ENCODE measurements at regions not wholly inside any gene's neighbourhood (a gene's known extent, or its start where the extent isn't known, plus 50 kb on each side); places are given as distances from the start of the nearest gene placed in this dataset.

- H3K27me3 Mint-ChIP-seq (ENCODE audit: low read depth, unreplicated experiment), result peaks cover 4% of the 10 kb centered on the region
- H3K79me2 ChIP-seq (ENCODE audit: insufficient read depth, low read length), result no peaks in the 10 kb centered on the region
- no peak overlapping the region for H3K4me2 ChIP-seq (ENCODE audit: low read length)
- no peak overlapping the region for H3K27ac Mint-ChIP-seq (ENCODE audit: unreplicated experiment)
- no peaks in the 10 kb centered on the region for H3K27me3 ChIP-seq (ENCODE audit: insufficient read depth, low read length)
- H3K4me3 ChIP-seq (ENCODE audit: insufficient read depth, low read depth, low read length), result no peak overlapping the region
- H3K9me3 Mint-ChIP-seq (ENCODE audit: unreplicated experiment), result no peaks in the 10 kb centered on the region
- H3K9ac ChIP-seq (ENCODE audit: low read length), result no peak overlapping the region
- H3K4me3 Mint-ChIP-seq (ENCODE audit: unreplicated experiment), result no peak overlapping the region
- no peaks in the 10 kb centered on the region for H3K36me3 Mint-ChIP-seq (ENCODE audit: low read depth, unreplicated experiment)
- no peaks in the 10 kb centered on the region for H3K36me3 ChIP-seq (ENCODE audit: insufficient read depth, low read length)
- DNase-seq (ENCODE audit: low read depth) (no peak), FAIRE-seq (no peak)
- H3K9me3 ChIP-seq (ENCODE audit: insufficient read depth, low read depth, low read length), result no peaks in the 10 kb centered on the region
- H3K27ac ChIP-seq (ENCODE audit: low read depth, low read length), result no peak overlapping the region
- H2AFZ ChIP-seq (ENCODE audit: low read depth, low read length), result no peak overlapping the region
- H3K4me1 ChIP-seq (ENCODE audit: insufficient read depth, low read length), result peaks cover 4% of the 10 kb centered on the region
- H4K20me1 ChIP-seq (ENCODE audit: insufficient read depth, low read length), result no peaks in the 10 kb centered on the region
- peaks cover 6% of the 10 kb centered on the region for H3K4me1 Mint-ChIP-seq (ENCODE audit: low read depth, unreplicated experiment)
- TF ChIP-seq, protein P1, sequence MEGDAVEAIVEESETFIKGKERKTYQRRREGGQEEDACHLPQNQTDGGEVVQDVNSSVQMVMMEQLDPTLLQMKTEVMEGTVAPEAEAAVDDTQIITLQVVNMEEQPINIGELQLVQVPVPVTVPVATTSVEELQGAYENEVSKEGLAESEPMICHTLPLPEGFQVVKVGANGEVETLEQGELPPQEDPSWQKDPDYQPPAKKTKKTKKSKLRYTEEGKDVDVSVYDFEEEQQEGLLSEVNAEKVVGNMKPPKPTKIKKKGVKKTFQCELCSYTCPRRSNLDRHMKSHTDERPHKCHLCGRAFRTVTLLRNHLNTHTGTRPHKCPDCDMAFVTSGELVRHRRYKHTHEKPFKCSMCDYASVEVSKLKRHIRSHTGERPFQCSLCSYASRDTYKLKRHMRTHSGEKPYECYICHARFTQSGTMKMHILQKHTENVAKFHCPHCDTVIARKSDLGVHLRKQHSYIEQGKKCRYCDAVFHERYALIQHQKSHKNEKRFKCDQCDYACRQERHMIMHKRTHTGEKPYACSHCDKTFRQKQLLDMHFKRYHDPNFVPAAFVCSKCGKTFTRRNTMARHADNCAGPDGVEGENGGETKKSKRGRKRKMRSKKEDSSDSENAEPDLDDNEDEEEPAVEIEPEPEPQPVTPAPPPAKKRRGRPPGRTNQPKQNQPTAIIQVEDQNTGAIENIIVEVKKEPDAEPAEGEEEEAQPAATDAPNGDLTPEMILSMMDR (IDR thresholded peaks at IDR 0.05; ENCODE audit: insufficient read depth, low read depth, low read length), result no peak
- no peak for TF ChIP-seq EZH2 (IDR thresholded peaks at IDR 0.05; ENCODE audit: insufficient read depth, low read length)
Measured at GRCh38 chr1:58839846-58840835, 56.3 kb upstream of the JUN start.

GRCh38 chr1:58841455-58841854 lies 57.6 kb upstream of the JUN start:
- no peak overlapping the region for H3K9ac ChIP-seq (ENCODE audit: low read length)
- H3K36me3 Mint-ChIP-seq (ENCODE audit: low read depth, unreplicated experiment), result no peaks in the 10 kb centered on the region
- H3K79me2 ChIP-seq (ENCODE audit: insufficient read depth, low read length), result no peaks in the 10 kb centered on the region
- no peak overlapping the region for H3K4me3 ChIP-seq (ENCODE audit: insufficient read depth, low read depth, low read length)
- DNase-seq (ENCODE audit: low read depth) (no peak), FAIRE-seq (no peak)
- H2AFZ ChIP-seq (ENCODE audit: low read depth, low read length), result no peak overlapping the region
- H3K4me1 ChIP-seq (ENCODE audit: insufficient read depth, low read length), result peaks cover 4% of the 10 kb centered on the region
- no peak overlapping the region for H3K4me2 ChIP-seq (ENCODE audit: low read length)
- no peak overlapping the region for H3K27ac ChIP-seq (ENCODE audit: low read depth, low read length)
- no peak overlapping the region for H3K27ac Mint-ChIP-seq (ENCODE audit: unreplicated experiment)
- TF ChIP-seq, protein P1 (IDR thresholded peaks at IDR 0.05; ENCODE audit: insufficient read depth, low read depth, low read length), result no peak
- TF ChIP-seq EZH2 (IDR thresholded peaks at IDR 0.05; ENCODE audit: insufficient read depth, low read length), result no peak
- no peaks in the 10 kb centered on the region for H3K9me3 Mint-ChIP-seq (ENCODE audit: unreplicated experiment)
- H3K4me1 Mint-ChIP-seq (ENCODE audit: low read depth, unreplicated experiment), result peaks cover 6% of the 10 kb centered on the region
- H3K9me3 ChIP-seq (ENCODE audit: insufficient read depth, low read depth, low read length), result no peaks in the 10 kb centered on the region
- H3K36me3 ChIP-seq (ENCODE audit: insufficient read depth, low read length), result no peaks in the 10 kb centered on the region
- peak overlapping the region; percentile 20 for H3K4me3 Mint-ChIP-seq (ENCODE audit: unreplicated experiment)
- H4K20me1 ChIP-seq (ENCODE audit: insufficient read depth, low read length), result no peaks in the 10 kb centered on the region
- H3K27me3 Mint-ChIP-seq (ENCODE audit: low read depth, unreplicated experiment), result peaks cover 1% of the 10 kb centered on the region
- H3K27me3 ChIP-seq (ENCODE audit: insufficient read depth, low read length), result no peaks in the 10 kb centered on the region

DNA sequence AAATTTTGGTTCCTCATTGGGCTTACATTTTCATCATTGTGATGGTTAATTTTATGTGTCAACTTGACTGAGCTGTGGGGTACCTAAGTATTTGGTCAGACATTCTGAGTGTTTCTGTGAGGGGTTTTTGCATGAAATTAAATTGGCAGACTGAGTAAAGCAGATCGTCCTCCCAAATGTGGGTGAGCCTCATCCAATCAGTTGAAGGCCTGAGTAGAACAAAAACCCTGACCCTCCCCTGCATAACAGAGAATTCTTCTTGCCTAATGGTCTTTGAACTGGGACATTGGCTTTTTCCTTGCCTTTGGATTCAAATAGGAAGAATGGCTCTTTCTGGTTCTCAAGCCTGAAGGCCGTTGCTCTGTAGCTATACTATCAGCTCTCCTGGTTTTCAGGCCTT lies 59.1 kb upstream of the JUN start:
- H3K4me1 ChIP-seq (ENCODE audit: insufficient read depth, low read length), result peaks cover 4% of the 10 kb centered on the region
- no peak for FAIRE-seq
- no peaks in the 10 kb centered on the region for H3K9me3 ChIP-seq (ENCODE audit: insufficient read depth, low read depth, low read length)
- H3K9me3 Mint-ChIP-seq (ENCODE audit: unreplicated experiment), result no peaks in the 10 kb centered on the region
- H3K4me3 Mint-ChIP-seq (ENCODE audit: unreplicated experiment), result no peak overlapping the region
- H3K79me2 ChIP-seq (ENCODE audit: insufficient read depth, low read length), result no peaks in the 10 kb centered on the region
- H3K27me3 Mint-ChIP-seq (ENCODE audit: low read depth, unreplicated experiment), result peaks cover 1% of the 10 kb centered on the region
- H3K4me3 ChIP-seq (ENCODE audit: insufficient read depth, low read depth, low read length), result no peak overlapping the region
- H3K27me3 ChIP-seq (ENCODE audit: insufficient read depth, low read length), result no peaks in the 10 kb centered on the region
- no peak overlapping the region for H3K27ac Mint-ChIP-seq (ENCODE audit: unreplicated experiment)
- H3K4me1 Mint-ChIP-seq (ENCODE audit: low read depth, unreplicated experiment), result peaks cover 6% of the 10 kb centered on the region
- no peak for DNase-seq (ENCODE audit: low read depth)
- no peak for TF ChIP-seq EZH2 (IDR thresholded peaks at IDR 0.05; ENCODE audit: insufficient read depth, low read length)
- TF ChIP-seq, protein P1 (IDR thresholded peaks at IDR 0.05; ENCODE audit: insufficient read depth, low read depth, low read length), result no peak
- no peak overlapping the region for H2AFZ ChIP-seq (ENCODE audit: low read depth, low read length)
- H3K36me3 ChIP-seq (ENCODE audit: insufficient read depth, low read length), result no peaks in the 10 kb centered on the region
- no peaks in the 10 kb centered on the region for H4K20me1 ChIP-seq (ENCODE audit: insufficient read depth, low read length)
- no peak overlapping the region for H3K27ac ChIP-seq (ENCODE audit: low read depth, low read length)
- no peaks in the 10 kb centered on the region for H3K36me3 Mint-ChIP-seq (ENCODE audit: low read depth, unreplicated experiment)
- no peak overlapping the region for H3K4me2 ChIP-seq (ENCODE audit: low read length)
- H3K9ac ChIP-seq (ENCODE audit: low read length), result no peak overlapping the region

Measured in astrocyte (in vitro differentiated cells and primary cell).